ENCODE measurements at regions not wholly inside any gene's neighbourhood (a gene's known extent, or its start where the extent isn't known, plus 50 kb on each side); places are given as distances from the start of the nearest gene placed in this dataset.

DNA sequence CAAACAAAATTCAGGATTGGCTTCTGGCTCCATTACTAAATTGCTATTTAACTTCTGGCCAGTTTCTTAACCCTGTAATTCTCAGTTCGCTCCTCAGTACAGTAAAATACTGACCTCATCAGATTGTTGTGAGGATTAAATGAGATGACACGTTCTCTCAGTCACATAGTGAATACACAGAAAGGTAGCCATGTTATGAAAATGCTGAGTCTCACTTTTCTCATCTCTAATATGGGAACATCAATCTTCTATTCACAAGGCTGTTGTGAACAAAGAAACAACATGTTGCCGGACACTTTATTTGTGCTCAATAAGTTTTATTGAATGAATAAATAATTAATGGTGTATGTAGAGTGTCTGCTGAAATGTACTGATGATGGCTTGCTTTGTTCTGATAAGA, 924.5 kb upstream of the GOT2 start:
- no peak for TF ChIP-seq EZH2 (IDR thresholded peaks at IDR 0.05; ENCODE audit: insufficient read depth, poor library complexity, severe bottlenecking)
- no peak for TF ChIP-seq EZH2phosphoT487 (IDR thresholded peaks at IDR 0.05; ENCODE audit: insufficient read depth, low read depth)
